ENCODE measurements at regions not wholly inside any gene's neighbourhood (a gene's known extent, or its start where the extent isn't known, plus 50 kb on each side); places are given as distances from the start of the nearest gene placed in this dataset.
"Not testable (repeated sequence)": the region's sequence is repeated elsewhere in the genome, so short reads cannot be mapped to it uniquely, and the experiment has no call there.

DNA sequence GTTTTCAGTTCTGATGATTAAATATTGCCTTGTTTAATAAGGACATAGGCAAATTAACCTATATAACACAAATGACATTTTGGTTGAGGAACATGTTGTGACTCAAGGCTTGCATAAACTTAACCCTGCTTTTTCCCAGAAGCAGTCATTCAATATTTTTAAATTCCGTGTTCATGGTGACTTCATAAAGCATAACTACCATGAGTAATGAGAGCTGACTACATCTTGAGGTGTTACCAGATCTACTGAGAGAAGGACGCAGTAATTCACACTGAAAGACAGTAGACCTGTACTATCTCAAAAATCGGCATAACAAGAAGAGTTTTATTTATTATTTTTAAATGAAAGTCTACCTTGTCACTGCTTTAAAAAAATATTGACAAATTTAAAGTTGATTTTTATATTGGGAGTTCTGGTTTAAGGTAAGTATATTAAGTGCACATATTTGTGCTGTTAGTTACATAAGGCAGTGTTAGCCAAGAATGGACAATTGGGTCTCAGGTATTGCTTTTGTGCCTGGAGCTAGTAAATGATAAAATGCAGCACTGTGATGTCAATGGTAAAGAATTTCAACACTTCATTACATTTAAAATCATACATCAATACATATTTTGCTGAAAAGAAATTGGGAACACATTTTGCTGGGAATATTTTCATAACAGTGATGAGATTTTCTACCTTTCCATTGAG is 1198.5 kb downstream of the FSCB start:
- no peak overlapping the region for H3K4me3 Mint-ChIP-seq
- H3K36me3 Mint-ChIP-seq (ENCODE audit: low read depth): no peaks in the 10 kb centered on the region
- no peaks in the 10 kb centered on the region for H3K9me3 Mint-ChIP-seq
- intact Hi-C loops (cut with micrococcal nuclease): no loop called here
- H3K27ac Mint-ChIP-seq: no peak overlapping the region
- no peaks in the 10 kb centered on the region for H3K4me1 Mint-ChIP-seq (ENCODE audit: low read depth)
- no peaks in the 10 kb centered on the region for H3K27me3 Mint-ChIP-seq

DNA sequence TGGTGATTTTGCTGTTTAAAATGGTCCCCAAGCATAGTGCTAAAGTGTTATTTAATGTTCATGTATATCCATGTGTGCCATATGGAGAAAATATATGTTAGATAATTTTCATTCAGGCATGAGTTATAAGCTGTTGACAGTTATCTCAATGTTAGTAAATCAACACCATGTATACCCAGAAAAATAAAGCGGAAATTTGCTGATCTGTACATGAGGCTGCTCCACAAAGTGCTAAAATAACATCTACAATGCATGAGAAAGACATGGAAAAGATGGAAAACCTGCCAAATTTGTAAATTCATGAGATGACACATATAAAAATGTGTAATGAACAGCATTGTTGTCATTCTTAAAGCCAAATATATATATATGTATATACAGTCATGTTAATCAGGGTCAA is 1199.2 kb downstream of the FSCB start:
- H3K4me1 Mint-ChIP-seq (ENCODE audit: low read depth): no peaks in the 10 kb centered on the region
- no peaks in the 10 kb centered on the region for H3K9me3 Mint-ChIP-seq
- no peaks in the 10 kb centered on the region for H3K27me3 Mint-ChIP-seq
- H3K27ac Mint-ChIP-seq: no peak overlapping the region
- H3K4me3 Mint-ChIP-seq: no peak overlapping the region
- no peaks in the 10 kb centered on the region for H3K36me3 Mint-ChIP-seq (ENCODE audit: low read depth)
- intact Hi-C loops (cut with micrococcal nuclease): no loop called here

DNA sequence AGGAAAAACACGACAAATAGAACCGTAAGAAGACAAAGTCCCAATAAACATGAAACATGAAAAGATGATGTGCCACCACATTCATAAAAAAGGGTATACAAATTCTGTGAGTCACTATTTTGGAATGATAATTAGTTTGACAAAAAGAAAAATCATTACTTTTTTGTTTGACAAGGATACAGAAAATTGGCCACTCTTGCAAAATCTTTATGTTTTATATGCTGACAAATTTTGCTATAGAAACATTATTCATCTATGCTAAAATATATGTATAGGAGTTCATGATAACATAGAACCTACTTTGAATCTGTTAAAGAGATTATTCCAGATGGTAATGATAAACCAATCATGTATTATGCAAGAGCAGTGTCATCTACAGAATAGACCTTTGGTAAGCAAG is 1201.0 kb downstream of the FSCB start:
- no peaks in the 10 kb centered on the region for H3K4me1 Mint-ChIP-seq (ENCODE audit: low read depth)
- no peak overlapping the region for H3K4me3 Mint-ChIP-seq
- no peak overlapping the region for H3K27ac Mint-ChIP-seq
- no peaks in the 10 kb centered on the region for H3K36me3 Mint-ChIP-seq (ENCODE audit: low read depth)
- no peaks in the 10 kb centered on the region for H3K9me3 Mint-ChIP-seq
- intact Hi-C loops (cut with micrococcal nuclease): no loop called here
- H3K27me3 Mint-ChIP-seq: no peaks in the 10 kb centered on the region

DNA sequence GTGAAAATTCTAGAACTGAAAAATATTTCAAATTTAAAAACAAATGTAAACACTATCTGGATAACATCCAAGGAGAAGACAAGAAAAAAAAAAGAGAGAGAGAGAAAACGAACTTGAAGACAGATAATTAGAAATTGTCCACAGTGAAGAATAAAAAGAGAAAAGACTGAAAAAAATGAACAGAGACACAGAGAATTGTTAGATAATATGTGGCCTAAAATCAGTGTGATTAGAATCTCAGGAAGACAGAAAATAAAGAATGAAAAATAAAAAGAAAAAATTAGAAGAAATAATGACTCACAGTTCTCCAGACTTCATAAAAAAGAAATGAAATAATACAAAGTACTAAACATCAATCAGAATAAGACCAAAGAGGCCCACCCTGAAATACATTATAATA is 1209.3 kb downstream of the FSCB start:
- no peak overlapping the region for H3K27ac Mint-ChIP-seq
- H3K4me3 Mint-ChIP-seq: no peak overlapping the region
- no peaks in the 10 kb centered on the region for H3K27me3 Mint-ChIP-seq
- no peaks in the 10 kb centered on the region for H3K4me1 Mint-ChIP-seq (ENCODE audit: low read depth)
- intact Hi-C loops (cut with micrococcal nuclease): no loop called here
- no peaks in the 10 kb centered on the region for H3K36me3 Mint-ChIP-seq (ENCODE audit: low read depth)
- peaks cover 9% of the 10 kb centered on the region for H3K9me3 Mint-ChIP-seq

DNA sequence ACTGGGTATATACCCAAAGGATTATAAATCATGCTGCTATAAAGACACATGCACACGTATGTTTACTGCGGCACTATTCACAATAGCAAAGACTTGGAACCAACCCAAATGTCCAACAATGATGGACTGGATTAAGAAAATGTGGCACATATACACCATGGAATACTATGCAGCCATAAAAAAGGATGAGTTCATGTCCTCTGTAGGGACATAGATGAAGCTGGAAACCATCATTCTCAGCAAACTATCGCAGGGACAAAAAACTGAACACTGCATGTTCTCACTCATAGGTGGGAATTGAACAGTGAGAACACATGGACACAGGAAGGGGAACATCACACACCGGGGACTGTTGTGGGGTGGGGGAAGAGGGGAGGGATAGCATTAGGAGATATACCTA is 1211.0 kb downstream of the FSCB start:
- H3K36me3 Mint-ChIP-seq (ENCODE audit: low read depth); H3K4me1 Mint-ChIP-seq (ENCODE audit: low read depth); H3K27ac Mint-ChIP-seq; H3K4me3 Mint-ChIP-seq; H3K9me3 Mint-ChIP-seq; intact Hi-C loops (cut with micrococcal nuclease); H3K27me3 Mint-ChIP-seq: not testable (repeated sequence)

DNA sequence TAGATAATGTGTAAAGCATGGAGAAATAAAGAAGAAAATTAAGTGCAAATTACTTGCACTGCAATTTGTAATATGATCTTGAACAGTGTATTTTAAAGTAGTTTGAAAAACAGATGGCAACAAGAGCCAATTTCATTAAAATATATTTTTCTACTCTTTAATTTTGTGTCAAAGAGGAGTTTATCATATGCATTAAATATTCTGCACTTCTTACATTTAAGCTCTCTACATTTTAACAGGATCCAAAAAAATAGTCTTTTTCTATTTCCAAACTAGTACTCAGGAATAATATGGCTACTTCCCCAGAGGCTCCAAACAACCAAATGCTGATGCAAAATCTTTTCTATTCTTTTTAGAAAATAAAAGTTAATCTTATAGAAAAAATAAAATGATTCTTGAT is 1221.5 kb downstream of the FSCB start:
- no peak overlapping the region for H3K4me3 Mint-ChIP-seq
- H3K9me3 Mint-ChIP-seq: peaks cover 16% of the 10 kb centered on the region
- H3K4me1 Mint-ChIP-seq (ENCODE audit: low read depth): no peaks in the 10 kb centered on the region
- no peak overlapping the region for H3K27ac Mint-ChIP-seq
- H3K36me3 Mint-ChIP-seq (ENCODE audit: low read depth): no peaks in the 10 kb centered on the region
- no peaks in the 10 kb centered on the region for H3K27me3 Mint-ChIP-seq
- intact Hi-C loops (cut with micrococcal nuclease): no loop called here

DNA sequence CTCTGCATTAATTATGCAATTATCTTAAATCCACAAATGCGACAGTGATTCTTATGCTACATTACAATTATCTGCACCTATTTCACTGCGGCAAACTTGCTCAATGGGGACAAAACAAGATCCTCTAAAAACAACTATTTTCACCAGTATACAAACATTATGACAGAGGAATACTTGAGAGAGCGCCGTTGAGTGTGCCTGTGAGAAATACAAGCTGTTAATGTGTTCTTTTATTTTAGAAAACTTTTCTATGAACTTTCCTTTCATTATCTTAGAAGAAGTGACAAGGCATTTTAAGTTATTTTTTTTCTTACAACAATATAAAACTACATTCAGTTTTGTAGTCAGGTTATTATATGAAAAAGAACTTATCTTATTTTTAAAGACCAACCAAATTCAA is 1247.0 kb downstream of the FSCB start:
- Mint-ChIP-seq H3K4me1 (ENCODE audit: low read depth) (no peaks in the 10 kb centered on the region), H3K4me3 (no peak overlapping the region), H3K27ac (no peak overlapping the region), H3K9me3 (peaks cover 37% of the 10 kb centered on the region), H3K36me3 (ENCODE audit: low read depth) (no peaks in the 10 kb centered on the region), H3K27me3 (no peaks in the 10 kb centered on the region)
- intact Hi-C loops (cut with micrococcal nuclease): no loop called here

DNA sequence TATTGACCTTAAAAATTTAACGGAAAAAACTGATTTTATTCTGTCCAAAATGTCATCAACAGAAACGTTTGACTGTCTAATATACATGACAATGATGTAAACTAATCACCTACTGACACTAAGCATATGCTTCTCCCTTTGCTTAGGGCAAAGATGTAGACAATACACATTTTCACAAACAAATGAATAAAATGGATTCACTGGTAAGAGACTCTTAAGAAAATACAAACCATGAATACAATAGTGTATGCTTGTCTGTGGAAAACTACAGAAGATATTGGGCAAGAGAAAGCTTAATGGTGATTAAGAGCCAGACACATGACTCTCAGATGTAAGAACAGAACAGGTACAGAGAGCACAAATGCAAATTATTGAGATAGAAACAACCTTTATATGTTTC is 1248.7 kb downstream of the FSCB start:
- peaks cover 36% of the 10 kb centered on the region for H3K9me3 Mint-ChIP-seq
- no peak overlapping the region for H3K27ac Mint-ChIP-seq
- no peak overlapping the region for H3K4me3 Mint-ChIP-seq
- H3K36me3 Mint-ChIP-seq (ENCODE audit: low read depth): no peaks in the 10 kb centered on the region
- H3K27me3 Mint-ChIP-seq: no peaks in the 10 kb centered on the region
- intact Hi-C loops (cut with micrococcal nuclease): no loop called here
- H3K4me1 Mint-ChIP-seq (ENCODE audit: low read depth): no peaks in the 10 kb centered on the region

DNA sequence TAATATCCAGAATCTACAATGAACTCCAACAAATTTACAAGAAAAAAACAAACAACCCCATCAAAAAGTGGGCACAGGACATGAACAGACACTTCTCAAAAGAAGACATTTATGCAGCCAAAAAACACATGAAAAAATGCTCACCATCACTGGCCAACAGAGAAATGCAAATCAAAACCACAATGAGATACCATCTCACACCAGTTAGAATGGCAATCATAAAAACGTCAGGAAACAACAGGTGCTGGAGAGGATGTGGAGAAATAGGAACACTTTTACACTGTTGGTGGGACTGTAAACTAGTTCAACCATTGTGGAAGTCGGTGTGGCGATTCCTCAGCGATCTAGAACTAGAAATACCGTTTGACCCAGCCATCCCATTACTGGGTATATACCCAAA is 1250.1 kb downstream of the FSCB start:
- H3K4me1 Mint-ChIP-seq (ENCODE audit: low read depth); intact Hi-C loops (cut with micrococcal nuclease); H3K36me3 Mint-ChIP-seq (ENCODE audit: low read depth); H3K4me3 Mint-ChIP-seq; H3K27me3 Mint-ChIP-seq; H3K27ac Mint-ChIP-seq: not testable (repeated sequence)
- H3K9me3 Mint-ChIP-seq: peaks cover 25% of the 10 kb centered on the region

DNA sequence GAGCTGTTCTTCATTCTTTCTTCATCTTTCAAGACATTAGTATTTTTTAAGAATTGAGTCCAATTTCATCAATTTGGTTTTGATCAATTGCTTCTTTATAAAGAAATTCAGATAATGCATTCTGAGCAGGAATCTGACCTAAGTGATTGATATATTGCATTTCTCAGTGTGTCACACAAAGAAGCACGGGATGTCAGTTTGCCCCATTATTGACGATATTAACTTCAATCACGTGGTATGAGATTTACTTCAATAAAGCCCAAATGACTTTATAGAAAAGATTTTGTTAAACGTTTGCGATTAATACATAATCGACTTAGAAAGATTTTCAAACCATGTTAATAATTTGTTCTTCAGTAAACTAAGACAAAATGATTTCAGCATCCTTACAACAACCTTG is 1254.2 kb downstream of the FSCB start:
- no peaks in the 10 kb centered on the region for H3K36me3 Mint-ChIP-seq (ENCODE audit: low read depth)
- H3K27me3 Mint-ChIP-seq: no peaks in the 10 kb centered on the region

DNA sequence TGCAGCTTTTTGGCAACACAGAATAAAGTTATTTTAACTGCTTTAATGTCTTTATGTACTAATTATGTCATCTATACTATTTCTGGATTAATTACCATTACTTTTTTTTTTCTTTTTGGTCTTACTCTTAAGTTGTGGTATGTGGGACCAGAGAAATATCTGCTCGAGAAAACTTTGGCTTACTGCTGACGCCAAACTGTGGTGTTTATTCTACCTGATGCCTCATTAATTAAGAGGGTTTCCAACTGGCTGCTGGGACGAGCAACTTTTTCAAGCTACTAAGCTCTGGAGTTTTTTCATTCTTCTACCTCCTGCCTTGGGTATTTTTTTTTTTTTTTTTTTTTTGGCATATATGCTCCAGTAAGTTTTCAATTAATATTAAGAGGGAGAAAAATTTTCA is 1257.5 kb downstream of the FSCB start:
- Mint-ChIP-seq H3K27me3 (no peaks in the 10 kb centered on the region), H3K4me1 (ENCODE audit: low read depth) (no peaks in the 10 kb centered on the region), H3K36me3 (ENCODE audit: low read depth) (no peaks in the 10 kb centered on the region), H3K4me3 (no peak overlapping the region), H3K9me3 (peaks cover 6% of the 10 kb centered on the region), H3K27ac (no peak overlapping the region)
- intact Hi-C loops (cut with micrococcal nuclease): no loop called here

More for the DNA sequence above, 1254.2 kb downstream of the FSCB start:
- intact Hi-C loops (cut with micrococcal nuclease): no loop called here
- Mint-ChIP-seq H3K9me3 (peaks cover 16% of the 10 kb centered on the region), H3K4me1 (ENCODE audit: low read depth) (no peaks in the 10 kb centered on the region), H3K4me3 (no peak overlapping the region), H3K27ac (no peak overlapping the region)

DNA sequence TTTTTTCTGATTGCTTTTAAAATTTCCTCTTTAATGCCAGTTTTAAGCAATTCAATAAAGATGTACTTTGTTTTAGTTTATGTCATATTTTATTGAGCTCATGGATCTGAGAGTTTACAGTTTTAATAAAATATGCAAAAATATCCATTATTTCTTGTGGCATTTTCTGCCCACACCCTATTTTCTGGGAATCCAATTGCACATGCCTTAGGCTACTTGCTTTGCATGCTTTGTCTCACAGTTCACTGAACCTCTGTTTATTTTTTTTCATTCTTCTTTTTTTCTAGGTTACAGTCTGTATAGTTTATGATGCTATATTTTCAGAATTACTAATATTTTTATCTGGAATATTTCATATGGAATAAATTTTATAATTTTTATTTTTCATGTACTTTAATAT is 1258.0 kb downstream of the FSCB start:
- intact Hi-C loops (cut with micrococcal nuclease): no loop called here
- Mint-ChIP-seq H3K27me3 (no peaks in the 10 kb centered on the region), H3K4me3 (no peak overlapping the region), H3K4me1 (ENCODE audit: low read depth) (no peaks in the 10 kb centered on the region), H3K36me3 (ENCODE audit: low read depth) (no peaks in the 10 kb centered on the region), H3K27ac (no peak overlapping the region), H3K9me3 (peaks cover 7% of the 10 kb centered on the region)

DNA sequence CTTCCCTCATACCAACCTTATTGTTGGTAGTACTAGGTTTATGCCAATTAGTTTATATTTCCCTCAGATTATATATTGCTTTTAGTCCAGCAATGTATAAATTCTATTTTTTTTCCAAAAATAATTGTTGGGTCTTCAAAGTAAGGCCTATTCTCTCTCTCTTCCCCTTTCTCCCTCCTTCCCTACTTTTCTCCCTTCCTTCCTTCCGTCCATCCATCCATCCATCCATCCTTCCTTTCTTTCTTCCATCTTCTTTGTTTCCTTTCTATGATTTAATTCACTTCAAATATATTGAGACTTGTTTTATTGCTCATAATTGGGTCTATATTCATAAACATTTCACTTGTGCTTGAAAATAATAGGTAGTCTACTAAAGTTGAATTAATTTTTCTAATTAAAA is 1259.2 kb downstream of the FSCB start:
- no peaks in the 10 kb centered on the region for H3K4me1 Mint-ChIP-seq (ENCODE audit: low read depth)
- intact Hi-C loops (cut with micrococcal nuclease): no loop called here
- no peaks in the 10 kb centered on the region for H3K27me3 Mint-ChIP-seq
- H3K4me3 Mint-ChIP-seq: no peak overlapping the region
- H3K36me3 Mint-ChIP-seq (ENCODE audit: low read depth): no peaks in the 10 kb centered on the region
- H3K9me3 Mint-ChIP-seq: peaks cover 16% of the 10 kb centered on the region
- no peak overlapping the region for H3K27ac Mint-ChIP-seq

DNA sequence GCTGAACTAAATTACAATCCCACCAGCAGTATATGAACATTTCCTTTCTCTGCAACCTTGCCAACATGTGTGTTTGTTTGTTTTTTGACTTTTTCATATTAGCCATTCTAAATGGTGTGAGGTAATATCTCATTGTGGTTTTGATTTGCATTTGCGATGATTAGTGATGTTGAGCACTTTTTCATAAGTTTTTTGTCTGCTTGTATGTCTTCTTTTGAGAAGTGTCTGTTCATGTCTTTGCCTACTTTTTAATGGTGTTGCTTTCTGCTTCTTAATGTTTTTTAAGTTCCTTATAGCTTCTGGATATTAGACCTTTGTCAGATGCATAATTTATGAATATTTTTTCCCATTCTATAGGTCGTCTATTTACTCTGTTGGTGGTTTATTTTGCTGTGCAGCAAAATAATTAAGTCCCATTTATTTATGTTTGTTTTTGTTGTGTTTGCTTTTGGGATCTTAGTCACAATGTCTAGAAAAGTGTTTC is 1262.9 kb downstream of the FSCB start:
- intact Hi-C loops (cut with micrococcal nuclease): no loop called here
- Mint-ChIP-seq H3K36me3 (ENCODE audit: low read depth) (no peaks in the 10 kb centered on the region), H3K4me1 (ENCODE audit: low read depth) (no peaks in the 10 kb centered on the region), H3K27me3 (no peaks in the 10 kb centered on the region), H3K9me3 (peaks cover 16% of the 10 kb centered on the region), H3K27ac (no peak overlapping the region), H3K4me3 (no peak overlapping the region)

DNA sequence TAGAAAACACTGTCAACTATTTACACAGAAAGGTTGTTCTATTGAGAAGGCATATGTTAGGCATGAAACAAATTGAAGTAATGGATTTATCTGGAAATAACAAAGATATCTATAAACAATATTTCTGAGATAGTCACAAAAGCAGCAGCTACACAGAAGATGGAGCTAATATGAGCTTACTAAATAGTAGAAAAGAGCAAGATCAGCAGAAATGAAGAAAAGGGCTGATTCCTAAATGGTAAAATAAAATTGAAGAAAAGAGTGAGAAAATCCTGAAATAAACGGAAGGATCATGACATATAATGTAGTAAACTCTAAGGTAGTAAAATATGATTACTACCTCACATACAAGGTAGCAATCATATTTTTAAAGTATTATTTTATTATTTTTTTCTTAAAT is 1263.9 kb downstream of the FSCB start:
- Mint-ChIP-seq H3K9me3 (peaks cover 16% of the 10 kb centered on the region), H3K4me1 (ENCODE audit: low read depth) (no peaks in the 10 kb centered on the region), H3K4me3 (no peak overlapping the region), H3K36me3 (ENCODE audit: low read depth) (no peaks in the 10 kb centered on the region), H3K27ac (no peak overlapping the region), H3K27me3 (no peaks in the 10 kb centered on the region)
- intact Hi-C loops (cut with micrococcal nuclease): no loop called here

All from dendritic cell treated with granulocyte-macrophage colony-stimulating factor and Interleukin-4, amounts not matched to agents 40 ng/mL and 50 ng/mL, for 4 days (primary cell).